ENCODE measurements at regions not wholly inside any gene's neighbourhood (a gene's known extent, or its start where the extent isn't known, plus 50 kb on each side); places are given as distances from the start of the nearest gene placed in this dataset.

GRCh38 chr11:15390857-15391256, 276.1 kb downstream of the INSC start:
- no peak for DNase-seq

DNA sequence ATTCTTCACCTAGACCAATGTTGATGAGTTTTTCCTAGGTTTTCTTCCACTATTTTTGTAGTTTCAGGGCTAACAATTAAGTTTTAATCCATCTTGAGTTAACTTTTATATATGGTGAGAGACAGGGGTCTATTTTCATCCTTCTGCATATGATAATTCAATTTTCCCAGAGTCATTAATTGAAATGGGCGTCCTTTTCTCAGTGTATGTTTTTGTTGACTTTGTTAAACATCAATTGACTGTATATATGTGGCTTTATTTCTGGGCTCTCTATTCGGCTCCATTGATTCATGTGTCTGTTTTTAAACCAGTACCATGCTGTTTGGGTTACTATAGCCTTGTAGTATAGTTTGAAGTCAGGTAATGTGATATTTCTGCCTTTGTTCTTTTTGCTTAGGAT, 282.1 kb downstream of the INSC start:
- no peak for DNase-seq

GRCh38 chr11:15406851-15407351, 292.2 kb downstream of the INSC start:
- no peak for DNase-seq

- DNase-seq = no peak
Observed at GRCh38 chr11:15412054-15412453, 297.3 kb downstream of the INSC start.

DNA sequence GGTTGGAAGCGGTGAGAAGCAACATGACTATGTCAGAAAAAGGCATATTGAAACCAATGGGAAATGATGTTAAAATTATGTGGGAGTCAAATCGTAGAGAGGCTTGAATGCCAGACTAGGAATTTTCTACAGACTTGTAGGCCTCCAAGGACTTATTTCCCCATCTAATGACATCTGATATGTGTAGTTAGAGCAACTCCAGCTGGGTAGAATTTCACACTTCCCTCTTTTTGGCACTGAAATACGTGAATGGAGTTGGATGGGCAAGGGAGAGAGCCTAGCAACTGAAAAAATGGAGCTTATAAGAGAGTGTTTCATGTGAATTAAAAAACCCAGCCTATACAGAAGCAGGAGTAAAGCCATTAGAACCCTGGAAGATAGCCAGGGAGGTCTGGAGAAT, 304.2 kb downstream of the INSC start:
- no peak for DNase-seq

- no peak for DNase-seq
Observed at GRCh38 chr11:15419696-15420095, 305.0 kb downstream of the INSC start.

DNA sequence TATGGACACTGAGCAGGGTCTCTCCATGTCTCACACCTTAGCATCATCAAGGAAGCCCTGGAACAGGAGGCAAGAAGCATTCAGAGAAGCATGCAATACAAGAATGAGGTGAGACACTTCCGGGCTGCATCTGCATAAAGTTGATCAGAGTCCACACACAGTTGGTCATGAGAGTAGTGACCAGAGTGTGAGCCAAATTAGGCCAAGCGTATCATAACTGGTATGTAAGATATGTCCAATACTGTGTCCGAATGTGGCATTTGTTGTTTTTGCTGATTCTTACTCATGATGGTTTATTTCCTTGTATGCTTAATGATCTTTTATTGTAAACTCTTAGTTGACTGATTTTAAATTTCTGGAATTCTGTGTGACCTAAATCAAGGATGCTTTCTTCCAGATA, 315.7 kb downstream of the INSC start:
- DNase-seq = no peak

DNA sequence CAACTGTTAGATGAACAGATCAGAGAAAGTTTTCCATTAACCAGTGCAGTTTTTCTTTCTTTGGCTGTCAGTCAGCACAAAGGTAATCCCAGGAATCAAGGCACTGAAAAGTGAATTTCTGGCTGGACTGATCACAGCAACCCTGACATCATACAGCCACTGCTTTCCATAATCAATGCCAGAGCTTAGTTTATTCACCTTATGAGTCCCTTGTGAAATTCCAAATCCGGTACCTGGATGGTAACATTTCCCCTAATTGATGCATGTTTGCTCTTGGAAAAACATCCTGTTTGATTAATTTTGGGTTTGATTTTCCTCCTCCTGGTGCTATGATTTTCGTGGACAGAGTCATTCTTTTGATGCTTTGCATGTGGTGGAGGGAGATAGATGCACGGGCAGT, 319.8 kb downstream of the INSC start:
- no peak for DNase-seq

- DNase-seq = no peak
Observed at GRCh38 chr11:15446315-15446714, 331.6 kb downstream of the INSC start.

DNA sequence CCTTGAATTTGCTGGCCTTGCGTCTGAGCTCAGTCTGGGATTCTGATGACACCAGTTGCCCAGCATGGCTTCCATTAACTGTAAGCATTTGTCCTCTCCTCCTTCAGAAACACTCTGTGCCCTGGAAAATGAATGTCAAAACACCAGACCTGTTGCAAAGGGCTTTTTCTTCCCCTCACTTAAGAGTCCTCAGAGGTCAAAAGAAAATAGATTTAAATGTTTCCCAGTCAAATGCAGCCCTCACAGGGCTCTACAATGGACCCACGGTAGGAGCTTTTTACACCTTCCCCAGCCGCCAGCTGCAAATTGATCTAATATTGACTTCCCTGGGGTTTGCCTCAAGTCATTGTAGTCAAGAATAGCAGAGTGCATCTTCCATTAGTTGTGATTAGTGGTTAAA, 332.2 kb downstream of the INSC start:
- DNase-seq = no peak

GRCh38 chr11:15451713-15452112, 337.0 kb downstream of the INSC start:
- no peak for DNase-seq

GRCh38 chr11:15453211-15453765, 338.6 kb downstream of the INSC start:
- no peak for DNase-seq

DNA sequence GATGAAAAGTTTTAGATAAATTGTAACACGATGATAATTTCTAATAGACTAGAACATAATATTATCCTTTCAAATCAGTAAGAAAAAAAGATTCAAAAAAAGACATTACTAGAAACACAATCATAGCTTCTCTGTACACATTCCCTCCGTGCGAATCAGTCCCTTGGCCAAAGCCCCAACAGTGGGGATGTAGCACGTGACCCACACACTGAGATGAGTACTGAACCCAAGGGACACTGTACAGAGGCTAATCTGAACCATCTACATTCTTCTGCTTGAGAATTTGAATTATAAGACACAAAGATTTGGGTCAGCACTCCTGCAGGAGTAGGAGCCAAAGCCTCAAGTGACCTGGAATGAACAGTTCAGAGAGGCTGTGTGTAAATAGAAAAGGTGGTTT, 353.7 kb downstream of the INSC start:
- no peak for DNase-seq

DNA sequence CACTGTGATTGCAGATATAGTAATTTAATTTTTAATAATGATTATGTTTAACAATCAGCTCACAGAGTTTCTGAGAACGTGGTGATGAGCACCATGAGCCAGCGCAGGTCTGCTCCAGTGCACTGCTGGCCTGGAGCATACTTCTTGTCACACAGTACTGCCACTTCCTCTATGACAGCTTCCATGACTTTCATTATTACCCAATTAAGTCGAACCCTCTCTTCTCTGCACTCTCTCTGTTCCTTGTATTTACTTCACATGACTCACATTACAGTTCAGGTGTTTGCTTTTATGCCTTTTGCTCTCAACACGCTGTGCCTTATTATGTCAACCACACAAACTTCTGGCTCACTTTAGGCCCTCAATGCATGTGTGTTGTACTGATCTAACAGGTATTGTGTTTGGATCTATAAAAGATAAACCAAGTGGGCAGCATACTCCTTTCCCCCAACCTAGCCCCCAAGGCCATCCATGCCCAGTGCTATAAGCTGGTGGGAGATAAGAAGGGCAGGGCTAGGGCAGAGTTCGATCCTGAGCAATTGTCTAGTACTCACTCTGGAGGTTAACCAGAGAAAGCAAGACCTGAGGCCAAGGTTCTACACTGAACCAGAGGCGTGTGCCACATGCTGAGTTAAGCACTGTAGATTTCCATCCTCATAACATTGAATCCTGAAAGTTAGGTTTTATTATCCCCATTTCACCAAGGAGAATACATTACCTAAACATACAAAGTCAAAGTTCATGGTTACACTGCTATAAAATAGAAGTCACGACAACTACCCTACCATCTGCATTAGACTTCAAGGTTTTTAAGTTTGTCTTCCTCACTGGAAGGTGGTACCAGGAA, 356.5 kb downstream of the INSC start:
- DNase-seq = no peak

DNA sequence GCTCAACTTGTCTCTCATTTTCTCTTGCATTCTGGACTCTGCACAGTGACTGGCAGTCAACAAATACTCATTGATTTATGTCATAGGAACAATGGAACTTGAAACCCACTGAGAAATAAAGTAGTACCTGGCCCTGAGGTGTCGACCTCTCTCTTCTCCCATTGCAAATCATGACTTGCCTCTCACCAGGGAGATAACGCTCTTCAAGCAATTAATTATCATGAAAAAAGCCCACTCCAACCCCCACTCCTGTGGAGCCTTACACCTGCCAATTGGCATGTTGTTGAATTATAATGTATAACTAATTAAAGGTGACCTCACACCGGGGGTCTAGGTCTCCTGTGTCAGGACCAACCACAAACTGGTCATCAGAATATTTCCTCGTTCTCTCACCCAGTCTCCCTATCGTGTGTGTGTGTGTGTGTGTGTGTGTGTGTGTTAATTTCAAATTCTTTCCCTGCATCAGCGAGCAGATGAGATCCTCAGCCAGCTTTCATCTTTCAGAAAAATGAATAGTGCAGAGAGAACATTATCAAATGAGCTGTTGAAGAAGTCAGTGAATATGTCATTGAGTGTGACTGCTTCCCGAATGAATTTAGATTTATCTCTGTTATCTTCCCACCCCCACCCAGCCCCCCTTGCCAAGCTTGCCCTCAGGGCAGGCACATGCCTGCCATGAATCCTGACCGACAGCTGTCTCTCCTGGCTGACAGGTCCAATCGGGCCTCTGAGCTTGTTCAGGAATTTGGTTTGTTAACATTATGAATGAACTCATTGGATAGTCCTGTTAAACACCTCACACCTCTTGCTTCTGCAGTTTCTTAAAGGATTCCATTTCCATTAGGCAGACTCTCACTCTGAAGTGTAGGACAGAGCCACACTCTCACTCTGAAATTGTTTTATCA, 357.4 kb downstream of the INSC start:
- DNase-seq = no peak

GRCh38 chr11:15473954-15474837, 359.5 kb downstream of the INSC start:
- no peak for DNase-seq

- DNase-seq = no peak
Observed at GRCh38 chr11:15476371-15476917, 361.7 kb downstream of the INSC start.

GRCh38 chr11:15481871-15482270, 367.1 kb downstream of the INSC start:
- no peak for DNase-seq

GRCh38 chr11:15483205-15483604, 368.5 kb downstream of the INSC start:
- DNase-seq = no peak

DNA sequence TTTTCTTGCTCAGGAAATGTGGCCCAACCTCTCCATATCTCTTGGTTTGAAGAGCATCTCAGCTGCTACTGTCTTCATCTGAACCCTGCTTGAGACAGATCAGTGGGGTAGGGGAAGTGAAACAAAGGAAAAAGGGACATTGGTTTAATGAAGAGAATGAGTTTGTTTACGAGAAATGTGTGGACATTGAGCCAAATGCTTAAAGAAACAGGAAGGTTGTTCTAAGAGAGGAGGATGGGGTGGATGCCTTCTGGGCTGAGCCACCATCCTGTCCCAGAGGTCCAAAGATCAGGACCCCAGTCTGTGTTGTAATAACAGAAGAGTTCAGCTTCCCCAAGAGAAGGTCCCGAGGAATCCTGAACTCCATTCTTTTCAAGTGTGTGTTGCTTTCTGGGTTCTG, 369.7 kb downstream of the INSC start:
- DNase-seq = no peak

- no peak for DNase-seq
Observed at GRCh38 chr11:15485432-15485831, 370.7 kb downstream of the INSC start.

DNA sequence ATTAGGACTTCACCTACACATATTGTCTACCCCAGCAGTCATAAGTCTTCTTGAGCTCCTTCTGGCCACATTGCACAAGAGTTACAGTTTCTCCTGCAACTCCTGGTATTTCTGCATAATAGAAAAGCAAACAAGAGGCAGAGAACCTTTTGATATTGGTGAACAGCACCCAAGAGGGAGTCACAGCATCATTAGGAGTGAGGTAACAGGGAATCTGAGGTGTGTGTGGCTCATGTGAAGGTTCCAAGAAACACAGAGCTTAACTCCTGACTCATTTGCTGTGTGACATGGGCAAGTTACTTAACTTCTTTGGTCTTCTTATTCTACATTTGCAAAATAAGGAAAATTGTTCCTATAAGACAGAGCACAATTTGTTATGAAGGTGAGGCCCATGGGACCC, 374.6 kb downstream of the INSC start:
- DNase-seq = no peak

Measured in NCI-H446 treated with DMSO at 0.1 percent for 48 hours (cell line).